ENCODE measurements at regions not wholly inside any gene's neighbourhood (a gene's known extent, or its start where the extent isn't known, plus 50 kb on each side); places are given as distances from the start of the nearest gene placed in this dataset.

GRCh38 chr16:51916231-51916630 is 630.7 kb downstream of the TOX3 start:
- Histone ChIP-seq H3K9me3 (ENCODE audit: low read length) (no peaks in the 10 kb centered on the region), H3K4me3 (ENCODE audit: low read length) (no peak overlapping the region), H2AFZ (ENCODE audit: low read depth, low read length) (no peak overlapping the region), H3K27me3 (ENCODE audit: insufficient read depth, low read length) (no peaks in the 10 kb centered on the region), H3K4me1 (ENCODE audit: insufficient read depth, low read length) (no peaks in the 10 kb centered on the region), H3K36me3 (ENCODE audit: insufficient read depth, low read length) (no peaks in the 10 kb centered on the region)

DNA sequence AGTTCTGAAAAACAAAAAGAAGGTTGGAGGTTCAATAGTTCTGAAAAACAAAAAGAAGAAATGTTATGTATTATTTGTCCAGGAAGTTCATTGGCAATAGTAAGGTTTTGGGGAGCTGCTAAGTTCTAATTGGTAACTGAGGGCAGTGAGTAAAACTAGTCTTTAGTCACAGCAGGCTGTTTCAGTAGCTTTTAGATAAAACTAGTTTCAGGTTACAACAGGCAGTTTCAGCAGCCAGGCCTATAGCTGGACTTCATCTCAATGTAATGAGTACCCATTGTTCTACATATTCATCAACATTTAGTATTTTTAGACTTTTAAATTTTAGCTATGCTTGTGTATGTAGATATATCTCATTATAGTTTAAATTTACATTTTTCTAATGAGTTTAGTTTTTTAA is 639.3 kb downstream of the TOX3 start:
- Histone ChIP-seq H3K36me3 (ENCODE audit: insufficient read depth, low read length) (no peaks in the 10 kb centered on the region), H3K4me3 (ENCODE audit: low read length) (no peak overlapping the region), H3K27me3 (ENCODE audit: insufficient read depth, low read length) (no peaks in the 10 kb centered on the region), H3K9me3 (ENCODE audit: low read length) (no peaks in the 10 kb centered on the region), H3K4me1 (ENCODE audit: insufficient read depth, low read length) (no peaks in the 10 kb centered on the region), H2AFZ (ENCODE audit: low read depth, low read length) (no peak overlapping the region)

DNA sequence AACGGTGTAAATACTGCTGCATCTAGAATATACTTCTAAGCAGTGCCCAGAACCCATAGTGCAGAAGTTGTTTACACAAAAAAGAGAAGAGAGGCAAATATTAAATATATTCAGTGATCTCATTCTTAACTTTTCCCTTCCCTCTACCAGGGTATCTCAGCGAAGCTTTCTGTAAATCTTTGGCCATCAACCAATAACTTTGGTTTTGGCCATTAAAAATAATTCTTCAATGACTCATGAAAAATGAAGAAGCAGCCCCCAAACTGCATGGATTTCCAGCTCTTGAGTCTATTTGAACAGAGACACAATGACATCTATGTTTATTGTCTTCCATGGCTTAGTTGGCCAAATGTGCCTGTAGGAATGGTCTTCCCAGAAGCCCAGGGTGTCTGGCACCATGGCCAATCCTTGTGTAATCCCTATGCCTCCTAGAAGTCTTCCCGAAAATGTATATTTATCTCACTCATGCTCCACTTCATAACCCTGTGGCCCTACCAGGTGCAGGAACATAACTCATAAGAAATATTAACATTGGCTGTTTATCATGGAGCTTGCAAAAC is 646.6 kb downstream of the TOX3 start:
- Histone ChIP-seq H3K4me3 (ENCODE audit: low read length) (no peak overlapping the region), H3K4me1 (ENCODE audit: insufficient read depth, low read length) (no peaks in the 10 kb centered on the region), H3K36me3 (ENCODE audit: insufficient read depth, low read length) (no peaks in the 10 kb centered on the region), H3K27me3 (ENCODE audit: insufficient read depth, low read length) (no peaks in the 10 kb centered on the region), H2AFZ (ENCODE audit: low read depth, low read length) (no peak overlapping the region), H3K9me3 (ENCODE audit: low read length) (no peaks in the 10 kb centered on the region)

- no peak overlapping the region for H2AFZ ChIP-seq (ENCODE audit: low read depth, low read length)
- H3K27me3 ChIP-seq (ENCODE audit: insufficient read depth, low read length): no peaks in the 10 kb centered on the region
- H3K9me3 ChIP-seq (ENCODE audit: low read length): no peaks in the 10 kb centered on the region
- no peaks in the 10 kb centered on the region for H3K4me1 ChIP-seq (ENCODE audit: insufficient read depth, low read length)
- no peak overlapping the region for H3K4me3 ChIP-seq (ENCODE audit: low read length)
- H3K36me3 ChIP-seq (ENCODE audit: insufficient read depth, low read length): no peaks in the 10 kb centered on the region
Observed at GRCh38 chr16:51898872-51899271, 648.1 kb downstream of the TOX3 start.

DNA sequence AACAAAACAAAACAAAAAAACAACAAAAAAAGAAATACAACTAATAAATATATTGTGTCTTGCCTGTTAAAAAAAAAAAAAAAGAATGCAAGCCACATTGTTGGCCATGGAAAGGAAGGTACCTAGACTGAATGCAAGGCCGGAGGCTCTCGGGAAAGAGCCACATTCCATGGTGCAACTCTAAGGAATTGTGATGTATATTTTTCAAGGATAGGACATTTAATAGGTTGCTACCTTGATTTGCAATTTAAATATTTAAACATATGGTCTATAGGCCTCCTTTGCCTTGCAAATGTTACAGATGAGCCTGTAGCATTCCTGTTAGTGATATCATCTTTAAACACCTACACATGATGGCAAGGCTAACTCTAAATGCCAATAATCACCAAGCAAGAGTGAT is 650.9 kb downstream of the TOX3 start:
- H3K4me1 ChIP-seq (ENCODE audit: insufficient read depth, low read length): peaks cover 4% of the 10 kb centered on the region

GRCh38 chr16:51892293-51893007 is 654.5 kb downstream of the TOX3 start:
- H3K27me3 ChIP-seq (ENCODE audit: insufficient read depth, low read length): no peaks in the 10 kb centered on the region
- H2AFZ ChIP-seq (ENCODE audit: low read depth, low read length): no peak overlapping the region
- no peaks in the 10 kb centered on the region for H3K36me3 ChIP-seq (ENCODE audit: insufficient read depth, low read length)
- H3K9me3 ChIP-seq (ENCODE audit: low read length): no peaks in the 10 kb centered on the region
- H3K4me3 ChIP-seq (ENCODE audit: low read length): no peak overlapping the region
- peaks cover 4% of the 10 kb centered on the region for H3K4me1 ChIP-seq (ENCODE audit: insufficient read depth, low read length)

More for the DNA sequence above, 650.9 kb downstream of the TOX3 start:
- Histone ChIP-seq H2AFZ (ENCODE audit: low read depth, low read length) (no peak overlapping the region), H3K4me3 (ENCODE audit: low read length) (no peak overlapping the region), H3K9me3 (ENCODE audit: low read length) (no peaks in the 10 kb centered on the region), H3K27me3 (ENCODE audit: insufficient read depth, low read length) (no peaks in the 10 kb centered on the region), H3K36me3 (ENCODE audit: insufficient read depth, low read length) (no peaks in the 10 kb centered on the region)

DNA sequence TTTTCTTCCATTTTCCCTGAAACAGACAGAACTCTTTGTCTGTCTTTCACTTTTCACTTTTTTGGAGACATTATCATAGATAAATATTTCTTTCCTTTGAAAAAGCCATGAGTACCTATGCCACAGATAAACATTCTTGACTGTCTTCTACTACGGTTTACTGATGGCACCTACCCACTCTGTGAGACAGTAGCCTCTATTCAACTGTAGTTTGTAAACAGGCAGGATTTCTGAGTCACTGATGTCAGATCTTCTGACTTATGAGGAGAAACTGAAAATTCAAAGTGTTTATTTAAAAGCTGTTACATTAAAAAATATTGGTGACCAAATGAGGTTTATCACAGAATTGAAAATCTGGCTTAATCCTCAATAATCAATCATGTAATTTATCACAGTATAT is 658.4 kb downstream of the TOX3 start:
- Histone ChIP-seq H3K4me1 (ENCODE audit: insufficient read depth, low read length) (peaks cover 4% of the 10 kb centered on the region), H3K9me3 (ENCODE audit: low read length) (no peaks in the 10 kb centered on the region), H3K4me3 (ENCODE audit: low read length) (no peak overlapping the region), H3K27me3 (ENCODE audit: insufficient read depth, low read length) (no peaks in the 10 kb centered on the region), H2AFZ (ENCODE audit: low read depth, low read length) (no peak overlapping the region), H3K36me3 (ENCODE audit: insufficient read depth, low read length) (no peaks in the 10 kb centered on the region)

DNA sequence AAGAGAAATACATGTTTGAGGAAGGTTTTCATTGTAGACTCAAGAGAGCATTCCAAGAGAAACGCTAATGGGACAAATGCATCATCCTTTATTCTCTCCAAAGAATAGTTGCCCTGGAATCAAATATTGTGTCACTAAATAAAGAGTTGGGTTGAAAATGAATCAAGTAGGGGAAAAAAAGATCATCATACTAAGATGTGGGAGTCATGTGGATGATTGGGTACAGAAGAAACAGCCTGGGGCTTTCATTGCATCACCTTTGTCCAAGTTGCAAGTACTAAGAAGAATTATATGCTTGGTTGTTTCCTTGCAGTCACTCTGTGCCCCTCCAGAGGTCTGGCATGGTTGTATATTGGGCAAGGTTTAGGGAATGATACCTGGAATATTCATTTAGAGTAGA is 658.9 kb downstream of the TOX3 start:
- H3K4me1 ChIP-seq (ENCODE audit: insufficient read depth, low read length): peaks cover 4% of the 10 kb centered on the region
- H3K36me3 ChIP-seq (ENCODE audit: insufficient read depth, low read length): no peaks in the 10 kb centered on the region
- H3K27me3 ChIP-seq (ENCODE audit: insufficient read depth, low read length): no peaks in the 10 kb centered on the region
- H2AFZ ChIP-seq (ENCODE audit: low read depth, low read length): no peak overlapping the region
- H3K9me3 ChIP-seq (ENCODE audit: low read length): no peaks in the 10 kb centered on the region
- no peak overlapping the region for H3K4me3 ChIP-seq (ENCODE audit: low read length)

DNA sequence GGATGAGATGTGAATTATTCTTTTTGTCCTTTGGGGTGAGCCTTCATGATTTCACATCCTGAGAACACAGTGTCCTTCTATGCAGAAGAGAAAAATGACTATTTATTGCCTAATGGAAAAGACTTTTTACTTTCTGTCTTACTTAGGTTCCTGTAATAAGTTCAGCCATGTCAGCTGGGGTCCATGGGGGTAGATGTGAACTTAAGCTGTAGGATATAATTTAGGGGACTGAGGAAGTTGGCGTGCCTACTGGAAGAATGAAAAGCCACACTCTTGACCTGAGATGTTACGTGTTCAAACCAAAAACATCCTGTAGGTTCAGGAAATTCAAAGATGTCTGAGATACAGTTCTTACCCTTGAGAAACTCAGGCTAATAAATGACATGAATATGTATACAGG is 660.5 kb downstream of the TOX3 start:
- Histone ChIP-seq H3K27me3 (ENCODE audit: insufficient read depth, low read length) (no peaks in the 10 kb centered on the region), H2AFZ (ENCODE audit: low read depth, low read length) (no peak overlapping the region), H3K4me1 (ENCODE audit: insufficient read depth, low read length) (peaks cover 3% of the 10 kb centered on the region), H3K9me3 (ENCODE audit: low read length) (no peaks in the 10 kb centered on the region), H3K4me3 (ENCODE audit: low read length) (no peak overlapping the region), H3K36me3 (ENCODE audit: insufficient read depth, low read length) (no peaks in the 10 kb centered on the region)

DNA sequence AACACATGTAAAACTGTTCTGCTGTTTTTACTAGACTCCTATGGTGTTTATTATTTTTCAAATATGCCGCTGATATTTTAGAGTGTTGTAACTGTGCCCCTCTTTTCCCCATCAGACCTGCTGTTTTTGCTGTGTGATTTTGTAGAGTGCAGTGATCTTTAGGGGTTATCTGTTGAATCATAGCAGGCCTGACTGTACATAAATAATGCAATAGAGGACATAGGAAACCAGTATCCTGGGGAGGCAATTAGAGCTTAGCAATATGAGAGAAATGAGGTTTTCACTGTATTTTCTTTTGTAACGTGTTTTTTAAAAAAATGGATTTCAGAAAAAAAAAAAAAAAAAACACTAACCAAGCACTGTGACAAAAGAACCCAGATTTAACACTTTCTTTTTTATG is 662.2 kb downstream of the TOX3 start:
- Histone ChIP-seq H2AFZ (ENCODE audit: low read depth, low read length) (no peak overlapping the region), H3K4me3 (ENCODE audit: low read length) (no peak overlapping the region)

DNA sequence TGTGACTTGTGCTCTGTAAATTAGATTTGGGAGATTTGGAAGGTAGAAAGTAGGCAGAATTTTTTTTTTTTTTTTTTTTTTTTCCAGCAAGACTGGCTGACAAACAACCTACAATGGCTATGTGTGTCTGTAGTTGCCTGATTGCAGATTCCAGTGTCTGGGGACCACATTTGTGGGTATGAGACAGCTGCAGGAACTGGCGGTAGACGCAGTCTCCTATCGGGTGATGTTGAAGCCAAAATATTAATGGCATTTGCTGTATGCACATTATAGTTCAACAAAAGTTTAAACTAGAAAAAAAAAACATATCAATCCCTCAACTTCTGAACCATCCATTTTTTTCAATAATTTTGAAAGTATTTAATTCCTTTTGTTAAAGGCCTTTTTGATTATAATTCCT is 665.2 kb downstream of the TOX3 start:
- H3K4me3 ChIP-seq (ENCODE audit: low read length): no peak overlapping the region

More for the DNA sequence above, 662.2 kb downstream of the TOX3 start:
- Histone ChIP-seq H3K9me3 (ENCODE audit: low read length) (no peaks in the 10 kb centered on the region), H3K27me3 (ENCODE audit: insufficient read depth, low read length) (no peaks in the 10 kb centered on the region), H3K36me3 (ENCODE audit: insufficient read depth, low read length) (no peaks in the 10 kb centered on the region), H3K4me1 (ENCODE audit: insufficient read depth, low read length) (no peaks in the 10 kb centered on the region)

GRCh38 chr16:51880776-51881175 is 666.2 kb downstream of the TOX3 start:
- H3K4me3 ChIP-seq (ENCODE audit: low read length): no peak overlapping the region
- H3K27me3 ChIP-seq (ENCODE audit: insufficient read depth, low read length): no peaks in the 10 kb centered on the region
- no peaks in the 10 kb centered on the region for H3K9me3 ChIP-seq (ENCODE audit: low read length)
- no peak overlapping the region for H2AFZ ChIP-seq (ENCODE audit: low read depth, low read length)
- no peaks in the 10 kb centered on the region for H3K4me1 ChIP-seq (ENCODE audit: insufficient read depth, low read length)
- H3K36me3 ChIP-seq (ENCODE audit: insufficient read depth, low read length): no peaks in the 10 kb centered on the region

More for the DNA sequence above, 665.2 kb downstream of the TOX3 start:
- Histone ChIP-seq H2AFZ (ENCODE audit: low read depth, low read length) (no peak overlapping the region), H3K9me3 (ENCODE audit: low read length) (no peaks in the 10 kb centered on the region), H3K4me1 (ENCODE audit: insufficient read depth, low read length) (no peaks in the 10 kb centered on the region), H3K27me3 (ENCODE audit: insufficient read depth, low read length) (no peaks in the 10 kb centered on the region), H3K36me3 (ENCODE audit: insufficient read depth, low read length) (no peaks in the 10 kb centered on the region)

GRCh38 chr16:51877686-51878085 is 669.3 kb downstream of the TOX3 start:
- Histone ChIP-seq H3K36me3 (ENCODE audit: insufficient read depth, low read length) (no peaks in the 10 kb centered on the region), H3K4me3 (ENCODE audit: low read length) (no peak overlapping the region), H3K27me3 (ENCODE audit: insufficient read depth, low read length) (no peaks in the 10 kb centered on the region), H3K4me1 (ENCODE audit: insufficient read depth, low read length) (no peaks in the 10 kb centered on the region), H2AFZ (ENCODE audit: low read depth, low read length) (no peak overlapping the region), H3K9me3 (ENCODE audit: low read length) (no peaks in the 10 kb centered on the region)

DNA sequence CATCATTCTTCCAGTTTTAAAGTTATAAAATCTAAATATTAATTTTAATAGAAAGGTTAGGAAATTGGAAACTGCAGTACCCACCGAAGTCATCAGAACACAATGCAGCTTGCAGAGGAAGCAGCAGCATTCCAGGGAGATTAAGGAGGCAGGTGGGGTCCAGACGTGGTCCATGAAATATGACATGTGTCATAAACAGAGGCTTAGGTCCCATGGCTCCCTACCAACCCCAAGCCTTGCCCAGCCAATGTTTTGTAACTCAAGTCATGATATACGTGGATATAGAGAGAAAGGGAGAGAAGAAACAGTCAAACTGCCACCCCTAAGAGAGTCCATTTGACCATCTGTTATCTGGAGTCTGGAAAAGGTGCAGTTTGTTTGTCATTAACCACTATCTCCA is 670.0 kb downstream of the TOX3 start:
- Histone ChIP-seq H3K4me3 (ENCODE audit: low read length) (no peak overlapping the region), H2AFZ (ENCODE audit: low read depth, low read length) (no peak overlapping the region), H3K27me3 (ENCODE audit: insufficient read depth, low read length) (no peaks in the 10 kb centered on the region), H3K4me1 (ENCODE audit: insufficient read depth, low read length) (no peaks in the 10 kb centered on the region), H3K9me3 (ENCODE audit: low read length) (no peaks in the 10 kb centered on the region), H3K36me3 (ENCODE audit: insufficient read depth, low read length) (no peaks in the 10 kb centered on the region)

All from neuron (in vitro differentiated cells).